GM19463 (cell line): ENCODE measurements at regions not wholly inside any gene's neighbourhood (a gene's known extent, or its start where the extent isn't known, plus 50 kb on each side); places are given as distances from the start of the nearest gene placed in this dataset.
"Not testable (repeated sequence)": the region's sequence is repeated elsewhere in the genome, so short reads cannot be mapped to it uniquely, and the experiment has no call there.

ENCODE experiments used
- ATAC-seq: cut with Tn5 transposase; IDR thresholded peaks from one replicate; pipeline ENCODE4 v1.9.1; 2021; ENCODE audit warnings: mild to moderate bottlenecking, moderate library complexity; ENCODE audit not compliant: unreplicated experiment

DNA sequence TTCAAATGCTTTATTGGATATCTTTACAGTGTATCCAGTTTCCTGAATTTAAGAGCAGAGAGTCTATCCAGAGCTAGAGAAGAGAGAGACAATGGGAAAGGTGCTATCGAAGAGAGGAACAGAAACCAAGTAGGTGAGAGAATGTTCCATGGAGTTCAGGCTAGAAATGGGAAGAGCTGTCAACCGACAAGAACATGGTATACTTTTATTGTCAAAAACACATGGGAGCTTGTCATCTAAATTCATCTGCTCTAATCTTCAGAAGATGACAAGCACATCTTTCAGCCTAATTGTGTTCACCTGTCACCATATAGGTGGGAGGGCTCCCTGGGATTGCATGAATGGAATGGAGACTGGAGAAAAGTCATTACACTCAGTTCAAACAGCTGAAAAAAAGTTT, 690.4 kb upstream of the LRATD1 start:
- no peak for ATAC-seq

DNA sequence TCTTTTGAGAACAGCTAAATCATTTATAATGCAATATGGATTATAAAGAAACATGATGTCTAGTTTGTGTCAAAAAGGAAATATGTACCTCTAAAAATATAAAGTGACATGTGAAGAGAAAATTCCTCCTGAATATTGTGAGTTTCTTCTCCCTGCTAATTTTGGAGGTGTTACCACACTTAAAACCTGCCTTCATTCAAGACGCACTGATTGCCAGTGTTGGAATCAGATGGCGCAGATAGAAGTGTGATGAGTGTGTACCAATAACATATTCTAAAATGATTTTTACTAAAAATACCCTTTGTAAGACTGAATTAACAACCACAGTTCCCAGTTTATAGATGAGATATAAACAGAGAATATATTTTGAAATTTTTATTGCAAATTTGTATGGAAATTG, 681.8 kb upstream of the LRATD1 start:
- no peak for ATAC-seq

DNA sequence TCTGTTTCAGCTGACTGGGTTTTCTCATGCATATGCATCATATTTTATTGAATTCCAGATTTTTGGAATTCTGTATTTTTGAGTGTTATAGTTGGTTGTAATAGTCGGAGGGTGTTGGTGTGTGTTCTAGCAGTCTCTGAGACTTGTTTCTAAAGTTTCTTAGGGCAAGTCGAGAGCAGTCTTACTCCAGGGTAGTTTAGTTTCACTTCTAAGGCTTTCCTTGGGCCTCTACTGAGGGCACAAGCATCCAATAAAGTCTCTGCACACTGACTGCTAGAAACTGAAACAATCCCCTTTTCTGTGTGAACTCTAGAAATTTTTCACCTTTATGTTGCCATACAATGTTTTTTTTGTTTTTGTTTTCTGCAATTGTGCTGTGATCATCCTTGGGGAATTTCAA, 663.7 kb upstream of the LRATD1 start:
- ATAC-seq = no peak

DNA sequence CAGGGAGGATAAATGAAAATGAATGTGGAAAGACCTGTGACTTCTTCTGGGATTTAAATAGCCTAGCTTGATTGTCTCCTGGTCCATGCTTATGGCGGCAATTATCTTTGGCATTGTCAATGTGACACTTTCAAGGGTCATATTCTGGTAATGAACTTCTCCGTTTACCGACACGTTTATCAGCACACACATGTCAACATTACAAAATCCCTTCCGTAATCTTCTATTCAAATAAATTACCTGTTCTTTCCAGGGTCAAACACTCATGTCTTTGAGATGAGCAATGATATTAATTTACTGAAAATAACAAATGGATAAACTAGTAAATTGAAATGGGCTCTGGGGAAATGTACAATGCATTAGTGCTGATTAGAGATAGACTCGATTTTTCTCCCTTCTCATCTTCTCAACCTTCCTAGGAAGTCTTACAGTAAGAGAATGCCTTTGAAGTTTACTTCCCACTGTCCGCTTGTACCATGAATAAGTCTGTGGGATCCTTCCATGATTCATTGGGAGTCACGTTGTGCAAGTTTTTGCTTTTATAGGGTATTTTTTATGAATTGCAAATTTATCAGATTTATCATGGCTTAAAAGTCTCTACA, 646.3 kb upstream of the LRATD1 start:
- no peak for ATAC-seq

DNA sequence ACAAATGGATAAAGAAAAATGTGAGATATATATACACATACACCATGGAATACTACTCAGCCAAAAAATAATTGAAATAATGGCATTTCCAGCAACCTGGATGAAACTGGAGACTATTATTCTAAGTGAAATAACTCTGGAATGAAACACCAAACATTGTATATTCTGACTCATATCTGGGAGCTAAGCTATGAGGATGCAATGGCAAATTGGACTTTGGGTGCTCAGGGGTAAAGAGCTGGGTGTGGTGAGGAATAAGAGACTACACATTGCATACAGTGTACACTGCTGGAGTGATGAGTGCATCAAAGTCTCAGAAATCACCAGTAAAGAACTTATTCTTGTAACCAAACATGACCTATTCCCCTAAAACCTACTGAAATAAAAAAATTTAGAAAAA, 636.0 kb upstream of the LRATD1 start:
- ATAC-seq = no peak

DNA sequence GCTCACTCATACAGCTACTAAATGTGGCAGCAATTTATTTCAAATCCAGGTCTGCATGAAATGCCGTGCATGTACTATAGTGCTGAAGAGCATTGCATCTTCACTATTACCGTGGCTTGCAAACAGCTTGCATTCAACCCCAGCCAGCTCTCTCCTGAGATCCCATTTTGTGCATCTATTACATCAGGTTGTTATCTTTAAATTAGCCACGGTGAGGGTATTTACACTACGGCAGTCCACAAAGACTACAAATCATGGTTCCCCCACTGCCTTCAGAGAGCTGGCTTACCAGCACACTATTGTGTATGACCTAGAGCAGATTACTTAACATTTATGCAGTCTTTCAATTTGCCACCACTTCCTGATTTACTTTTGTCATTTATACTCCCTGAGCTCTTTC, 621.3 kb upstream of the LRATD1 start:
- ATAC-seq = no peak

DNA sequence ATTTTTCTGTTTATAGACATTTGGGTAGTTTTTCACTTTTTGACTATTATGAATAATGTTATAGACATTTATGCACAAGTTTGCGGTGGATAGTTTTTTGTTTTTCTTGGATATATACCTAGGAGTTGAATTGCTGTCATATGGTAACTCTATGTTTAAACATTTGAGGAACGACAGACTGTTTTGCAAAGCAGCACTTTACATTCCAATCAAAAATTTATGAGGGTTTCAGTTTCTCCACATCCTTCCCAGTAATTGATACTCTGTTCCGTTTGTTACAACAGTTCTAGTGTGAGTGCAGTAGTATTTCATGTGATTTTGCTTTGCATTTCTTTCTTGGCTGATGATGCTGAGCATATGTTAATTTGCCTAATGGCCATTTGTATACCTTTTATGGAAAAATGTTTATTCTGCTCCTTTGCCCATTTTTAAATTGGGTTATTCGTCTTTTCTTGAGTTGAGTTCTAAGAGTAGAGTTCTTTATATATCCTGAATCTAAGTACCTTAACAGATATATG, 617.3 kb upstream of the LRATD1 start:
- ATAC-seq = no peak

DNA sequence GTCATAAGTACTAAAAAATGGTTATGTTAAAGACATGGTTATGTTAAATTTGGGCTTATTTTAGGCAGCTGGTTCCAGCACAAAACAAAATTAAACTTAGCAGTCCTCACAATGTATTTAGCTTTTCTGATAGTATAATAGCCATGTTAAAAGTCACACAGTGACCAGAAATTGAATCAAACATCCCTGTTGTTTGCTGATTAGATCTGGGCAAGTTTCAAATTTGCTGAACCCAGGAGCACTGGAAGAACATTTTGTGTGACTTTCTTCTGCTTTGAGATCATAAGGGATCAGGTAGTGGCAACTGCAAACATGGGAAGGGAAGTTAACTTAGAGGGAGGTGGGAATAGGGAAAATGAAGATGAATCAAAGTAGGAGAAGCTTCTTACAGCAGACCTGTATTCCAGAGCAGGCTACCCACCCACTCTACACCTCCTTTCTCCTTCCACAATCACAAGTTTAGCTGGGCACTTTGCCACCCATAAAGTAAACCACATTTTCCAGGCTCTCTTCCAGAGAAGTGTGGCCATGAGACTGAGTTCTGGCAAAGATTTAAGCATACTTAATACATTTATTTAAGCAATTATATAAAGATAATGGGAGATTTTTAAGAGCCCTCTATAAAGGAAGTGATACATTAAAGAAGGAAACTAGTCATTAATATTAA, 616.1 kb upstream of the LRATD1 start:
- no peak for ATAC-seq

DNA sequence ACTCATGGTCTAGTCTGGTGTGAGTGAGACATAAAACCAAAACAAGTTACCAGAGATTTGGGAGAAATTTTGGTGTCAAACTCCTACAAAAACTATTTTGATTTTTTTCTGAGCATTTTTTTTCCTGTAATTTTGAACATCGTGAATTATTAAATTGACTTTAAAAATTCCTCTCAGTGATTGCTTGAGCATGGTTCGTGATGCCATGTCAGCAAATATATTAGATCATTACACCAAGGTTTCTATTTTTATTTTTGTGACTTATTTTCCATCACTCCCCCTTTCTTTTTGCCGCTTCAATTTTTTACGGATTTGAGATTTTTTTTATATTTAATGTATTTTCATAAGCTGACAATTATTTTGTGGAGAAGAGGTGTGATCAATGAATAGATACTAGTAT, 613.9 kb upstream of the LRATD1 start:
- ATAC-seq = no peak

DNA sequence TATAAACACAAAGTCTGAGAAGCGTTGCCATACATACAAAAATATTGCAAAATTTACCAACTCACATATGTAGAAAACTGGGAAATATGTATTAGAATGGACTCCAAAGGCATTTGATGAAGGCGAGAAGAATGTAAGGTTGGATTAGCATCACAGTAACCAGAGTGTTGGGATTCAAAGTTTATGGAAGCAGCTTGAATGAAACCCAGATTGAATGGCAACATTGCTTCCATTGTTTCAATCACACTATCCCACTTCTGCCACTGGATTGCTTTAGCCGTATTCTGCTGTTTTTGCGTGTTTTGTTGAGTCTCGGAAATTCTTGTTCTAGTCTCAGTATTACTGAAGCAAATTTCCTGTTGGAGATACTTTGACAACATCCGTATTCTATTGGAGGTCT, 609.0 kb upstream of the LRATD1 start:
- ATAC-seq = no peak

DNA sequence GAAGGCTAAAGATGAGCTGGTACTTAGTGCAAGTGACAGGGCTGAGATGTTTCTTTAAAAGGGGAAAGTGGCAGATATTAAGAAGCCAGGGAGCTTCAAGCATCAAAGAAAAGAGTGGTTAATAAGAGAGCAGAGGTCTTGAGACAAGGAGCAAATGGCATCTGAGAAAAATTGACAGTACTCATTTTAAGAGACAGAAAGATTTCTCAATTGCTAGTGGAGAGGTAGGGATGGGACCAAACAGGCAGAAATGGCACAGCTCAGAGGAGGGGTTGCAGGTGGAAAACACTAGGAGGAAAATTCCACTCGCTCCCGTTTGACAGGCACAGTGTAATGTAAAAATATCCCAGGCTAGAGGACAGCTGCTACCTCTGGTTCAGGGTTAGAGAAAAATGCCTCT, 593.4 kb upstream of the LRATD1 start:
- no peak for ATAC-seq

DNA sequence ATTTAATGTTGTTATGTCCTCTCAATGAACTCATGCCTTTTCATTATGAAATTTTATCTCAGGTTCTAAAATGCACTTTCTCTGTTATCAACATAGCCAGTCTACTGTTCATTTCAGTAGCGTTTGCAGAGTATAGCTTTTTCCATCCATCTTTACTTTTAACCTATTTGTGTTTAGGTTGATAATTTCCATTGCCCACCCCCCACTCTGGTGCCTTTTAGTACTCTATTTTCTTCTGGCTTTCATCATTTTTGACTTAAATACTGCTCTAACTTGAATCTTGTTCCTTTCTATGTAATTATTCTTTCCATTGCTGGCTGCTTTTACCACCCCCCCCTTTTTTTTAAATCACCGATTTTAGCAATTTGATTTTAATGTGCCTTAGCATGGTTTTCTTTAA, 585.0 kb upstream of the LRATD1 start:
- no peak for ATAC-seq

DNA sequence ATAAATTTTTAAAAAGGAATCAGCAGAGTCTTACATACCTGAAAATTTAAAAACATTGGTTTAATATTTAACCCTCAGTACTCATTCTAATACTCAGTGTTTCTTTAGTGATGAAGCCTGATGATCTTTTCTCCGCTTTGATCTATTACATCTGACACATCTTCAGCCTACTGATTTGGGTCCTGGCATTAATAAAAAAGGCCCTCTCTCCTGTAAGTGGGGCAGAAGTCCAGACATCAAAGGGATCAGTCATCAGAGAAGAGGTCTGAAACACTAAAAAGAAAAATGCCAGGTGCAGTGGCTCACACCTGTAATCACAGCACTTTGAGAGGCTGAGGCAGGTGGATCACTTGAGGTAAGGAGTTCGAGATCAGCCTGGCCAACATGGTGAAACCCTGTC, 581.1 kb upstream of the LRATD1 start:
- no peak for ATAC-seq

DNA sequence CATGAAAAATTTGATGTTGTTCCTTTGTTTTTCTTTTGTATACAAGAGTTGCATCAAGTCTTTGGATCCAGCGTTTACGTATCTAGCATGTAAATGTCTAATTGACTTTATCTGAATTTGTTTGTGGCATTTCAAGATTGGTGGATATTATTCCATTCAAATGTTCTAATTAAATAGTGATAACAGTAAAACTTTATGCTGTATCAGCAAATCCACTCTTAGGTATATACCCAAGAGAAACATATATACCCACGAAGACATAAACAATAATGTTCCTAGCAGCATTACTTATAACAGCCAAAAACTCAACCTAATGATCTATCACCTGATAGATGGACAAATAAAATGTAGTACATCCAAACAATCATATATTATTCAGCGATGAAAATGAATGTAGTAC, 579.4 kb upstream of the LRATD1 start:
- no peak for ATAC-seq

DNA sequence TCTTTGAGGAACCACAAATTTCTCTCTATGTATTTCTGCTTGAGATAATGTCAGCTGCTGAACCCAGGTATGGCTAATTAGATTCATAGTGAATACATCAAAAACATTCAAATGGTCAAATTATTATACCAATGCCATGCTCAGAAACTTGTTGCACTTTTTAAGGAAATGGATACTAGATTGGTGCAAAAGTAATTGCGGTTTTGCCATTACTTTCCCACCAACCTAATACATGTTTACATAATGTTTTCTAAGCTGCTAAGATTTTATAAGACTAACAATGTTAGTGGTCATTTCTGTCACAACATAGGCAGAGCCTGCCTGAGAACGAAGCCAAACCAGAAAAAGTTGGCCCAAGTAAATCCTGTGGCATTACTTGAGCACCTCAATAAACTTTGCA, 568.2 kb upstream of the LRATD1 start:
- ATAC-seq = no peak

DNA sequence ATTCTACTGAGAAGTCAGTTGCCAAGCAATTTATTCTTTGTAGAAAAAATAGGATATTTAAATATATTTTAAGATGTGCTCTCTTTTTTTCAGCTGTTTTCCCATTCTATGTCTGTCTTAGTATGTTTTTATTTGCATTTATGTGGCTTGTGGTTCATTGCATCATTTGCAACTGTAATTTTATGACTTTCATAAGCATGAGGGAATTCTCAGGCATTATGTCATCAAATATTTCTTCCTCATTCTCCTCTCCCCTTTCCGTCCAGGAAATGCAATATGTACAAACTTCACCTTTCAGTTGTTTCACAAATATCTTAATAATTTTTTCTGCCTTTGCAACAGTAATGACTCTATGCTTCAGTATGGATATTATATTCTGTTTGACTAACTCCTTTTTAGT, 560.2 kb upstream of the LRATD1 start:
- ATAC-seq = no peak

DNA sequence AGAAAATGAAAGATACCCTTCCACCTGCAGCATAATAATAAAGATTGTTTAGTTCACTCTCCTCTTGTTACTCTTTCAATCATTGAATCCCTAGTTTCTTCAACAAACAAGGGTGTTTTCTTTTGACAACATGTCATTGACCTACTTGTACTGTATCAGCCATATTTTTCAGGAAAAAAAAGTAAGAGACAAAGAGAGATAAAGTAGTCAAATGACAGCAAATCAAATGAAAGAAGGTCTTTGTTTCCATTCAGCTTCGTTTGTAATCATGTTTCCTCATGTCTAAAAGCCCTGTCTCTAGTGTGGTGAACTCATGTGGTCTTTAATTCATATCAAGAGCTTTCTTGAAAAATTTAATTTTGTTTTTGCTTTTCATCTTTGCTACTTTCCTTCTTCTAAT, 557.8 kb upstream of the LRATD1 start:
- ATAC-seq = no peak

DNA sequence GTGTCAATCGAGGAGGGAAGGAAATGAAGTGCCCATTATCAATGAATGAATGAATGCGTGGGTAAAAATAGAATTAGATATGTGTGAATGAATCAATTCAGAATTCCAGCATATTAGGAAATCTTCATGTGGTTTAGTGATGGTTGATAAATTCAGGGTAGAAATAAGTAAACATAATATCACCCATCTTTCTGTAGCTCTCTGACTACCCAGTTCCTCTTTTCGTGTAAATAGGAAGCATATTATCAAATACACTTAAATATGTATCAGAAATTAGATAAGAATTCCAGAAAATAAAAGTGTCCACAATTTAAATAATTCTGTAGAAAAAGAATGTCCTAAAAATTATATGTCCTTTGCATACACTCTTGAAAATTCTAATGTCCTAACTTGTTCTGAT, 552.9 kb upstream of the LRATD1 start:
- ATAC-seq = no peak

DNA sequence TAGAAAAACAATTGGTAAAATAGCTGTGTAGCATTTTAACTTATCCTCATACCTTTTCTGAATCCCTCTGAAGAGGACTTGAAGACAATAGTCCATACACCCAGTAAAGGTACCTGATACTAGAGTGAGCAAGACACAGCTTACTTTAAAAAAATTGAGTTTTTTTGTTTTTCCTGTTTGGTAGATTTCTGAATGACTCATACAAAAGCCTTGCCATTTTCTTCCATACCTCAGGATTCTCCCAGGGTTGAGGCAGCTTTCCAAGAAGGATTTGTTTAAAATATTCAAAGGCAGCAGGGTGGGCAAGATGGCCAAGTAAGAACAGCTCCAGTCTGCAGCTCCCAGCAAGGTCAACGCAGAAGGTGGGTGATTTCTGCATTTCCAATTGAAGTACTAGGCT, 551.0 kb upstream of the LRATD1 start:
- no peak for ATAC-seq

DNA sequence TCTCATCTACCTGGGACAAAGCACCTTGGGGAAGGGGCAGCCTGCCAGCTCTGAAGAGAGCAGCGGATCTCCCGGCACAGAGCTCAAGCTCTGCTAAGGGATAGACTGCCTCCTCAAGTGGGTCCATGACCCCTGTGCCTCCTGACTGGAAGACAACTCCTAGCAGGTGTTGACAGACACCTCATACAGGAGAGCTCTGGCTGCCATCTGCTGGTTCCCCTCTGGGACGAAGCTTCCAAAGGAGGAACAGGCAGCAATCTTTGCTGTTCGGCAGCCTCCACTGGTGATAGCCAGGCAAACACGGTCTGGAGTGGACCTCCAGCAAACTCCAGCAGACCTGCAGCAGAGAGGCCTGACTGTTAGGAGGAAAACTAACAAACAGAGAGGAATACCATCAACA, 549.9 kb upstream of the LRATD1 start:
- no peak for ATAC-seq

DNA sequence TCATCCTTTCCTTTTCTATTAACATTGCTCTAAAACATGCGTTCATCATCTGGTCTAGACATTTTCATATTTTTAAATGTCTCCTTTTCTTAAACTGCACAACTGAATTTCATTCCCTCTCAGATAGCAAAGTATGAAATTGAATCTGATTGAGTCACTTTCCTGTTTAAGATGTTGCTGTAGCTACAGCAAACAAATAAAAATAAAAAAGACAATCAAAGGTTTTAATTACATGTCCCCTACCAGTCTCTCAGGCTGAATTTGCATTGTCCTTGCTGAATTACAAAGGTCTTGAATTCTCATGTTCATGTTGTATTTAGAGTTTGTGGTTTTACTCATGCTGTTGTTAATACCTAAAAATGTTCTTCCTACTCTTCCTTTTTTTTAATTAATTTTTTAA, 537.9 kb upstream of the LRATD1 start:
- ATAC-seq = no peak

DNA sequence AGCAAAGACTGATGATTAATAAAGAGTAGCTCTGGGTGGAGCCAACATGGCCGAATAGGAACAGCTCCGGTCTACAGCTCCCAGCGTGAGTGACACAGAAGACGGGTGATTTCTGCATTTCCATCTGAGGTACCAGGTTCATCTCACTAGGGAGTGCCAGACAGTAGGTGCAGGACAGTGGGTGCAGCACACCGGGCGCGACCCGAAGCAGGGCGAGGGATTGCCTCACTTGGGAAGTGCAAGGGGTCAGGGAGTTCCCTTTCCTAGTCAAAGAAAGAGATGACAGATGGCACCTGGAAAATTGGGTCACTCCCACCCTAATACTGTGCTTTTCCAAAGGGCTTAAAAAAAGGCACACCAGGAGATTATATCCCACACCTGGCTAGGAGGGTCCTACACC, 533.4 kb upstream of the LRATD1 start:
- not testable (repeated sequence) for ATAC-seq

DNA sequence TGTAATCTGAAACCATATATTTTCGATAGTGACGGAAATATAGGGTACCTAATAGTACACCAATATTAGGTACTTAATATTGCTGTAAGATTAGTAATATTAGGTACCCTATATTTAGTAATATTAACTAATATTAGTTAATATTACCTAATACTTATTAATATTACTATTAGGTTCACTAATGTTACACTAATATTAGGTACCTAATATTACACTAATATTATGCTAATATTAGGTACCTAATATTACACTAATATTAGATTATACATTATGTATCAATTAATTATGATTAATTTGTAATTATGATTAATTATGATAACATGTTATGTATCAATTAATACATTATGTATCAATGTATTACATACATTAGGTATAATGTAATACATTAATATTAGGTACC, 518.2 kb upstream of the LRATD1 start:
- no peak for ATAC-seq
